ENCODE measurements at regions not wholly inside any gene's neighbourhood (a gene's known extent, or its start where the extent isn't known, plus 50 kb on each side); places are given as distances from the start of the nearest gene placed in this dataset.

- TF ChIP-seq CTCF (conservative IDR thresholded peaks at IDR 0.05; ENCODE audit: low read length) (no peak), EZH2phosphoT487 (IDR thresholded peaks at IDR 0.05; ENCODE audit: borderline replicate concordance, low read depth, low read length) (no peak)
Measured at GRCh38 chr7:93039282-93039681, 78.5 kb downstream of the SAMD9 start.
